Neural progenitor cell (in vitro differentiated cells): ENCODE measurements at regions not wholly inside any gene's neighbourhood (a gene's known extent, or its start where the extent isn't known, plus 50 kb on each side); places are given as distances from the start of the nearest gene placed in this dataset.

Experiments
- CTCF ChIP-seq: fragments of 200-600 bp; sonication (generic); IDR thresholded peaks from 2 replicates; pipeline ENCODE4 v1.5.1; 2017; ENCODE audit warnings: antibody characterized with exemption, mild to moderate bottlenecking
- EZH2 ChIP-seq: fragments of 200-600 bp; sonication (generic); IDR thresholded peaks from 2 replicates; pipeline ENCODE4 v1.6.1; 2017; ENCODE audit warnings: antibody characterized with exemption, mild to moderate bottlenecking, moderate library complexity

- no peak for TF ChIP-seq CTCF
- TF ChIP-seq EZH2: no peak
Observed at GRCh38 chr3:83734656-83735055, 1224.1 kb upstream of the CADM2 start.
